Fibroblast of mammary gland (primary cell): ENCODE measurements at regions not wholly inside any gene's neighbourhood (a gene's known extent, or its start where the extent isn't known, plus 50 kb on each side); places are given as distances from the start of the nearest gene placed in this dataset.

Source experiments
- DNase-seq: peaks from one replicate; pipeline ENCODE4 v3.0.0-alpha.2; 2010; ENCODE audit warnings: low read depth
- H3K4me3 ChIP-seq: 2 replicates; pipeline ENCODE4 v1.5.1; 2011; ENCODE audit warnings: low read depth, mild to moderate bottlenecking, low read length, moderate library complexity; ENCODE audit not compliant: control insufficient read depth
- CTCF ChIP-seq: conservative IDR thresholded peaks from 2 replicates; pipeline ENCODE4 v1.5.1; 2011; ENCODE audit warnings: low read depth, low read length, inconsistent platforms; ENCODE audit not compliant: control insufficient read depth, insufficient read depth

- no peak for TF ChIP-seq CTCF
- DNase-seq: peak; percentile 21
- no peak overlapping the region for H3K4me3 ChIP-seq
Measured at GRCh38 chr12:13606290-13606689, 375.1 kb downstream of the GRIN2B start.

GRCh38 chr12:13603953-13604352 is 377.4 kb downstream of the GRIN2B start:
- no peak for TF ChIP-seq CTCF
- no peak overlapping the region for H3K4me3 ChIP-seq
- DNase-seq: no peak

- no peak for TF ChIP-seq CTCF
- H3K4me3 ChIP-seq: no peak overlapping the region
- DNase-seq: peak; percentile 2
Measured at GRCh38 chr12:13602172-13602571, 379.2 kb downstream of the GRIN2B start.

GRCh38 chr12:13599176-13599575 is 382.2 kb downstream of the GRIN2B start:
- no peak for DNase-seq
- TF ChIP-seq CTCF: no peak
- H3K4me3 ChIP-seq: no peak overlapping the region

GRCh38 chr12:13597837-13598236 is 383.6 kb downstream of the GRIN2B start:
- DNase-seq: no peak
- TF ChIP-seq CTCF: no peak
- no peak overlapping the region for H3K4me3 ChIP-seq

GRCh38 chr12:13597166-13597565 is 384.2 kb downstream of the GRIN2B start:
- no peak overlapping the region for H3K4me3 ChIP-seq
- no peak for TF ChIP-seq CTCF
- no peak for DNase-seq

- TF ChIP-seq CTCF: no peak
- no peak for DNase-seq
Measured at GRCh38 chr12:13596714-13597113, 384.7 kb downstream of the GRIN2B start.

More at GRCh38 chr12:13596714-13597113, 384.7 kb downstream of the GRIN2B start:
- H3K4me3 ChIP-seq: no peak overlapping the region
